Endothelial cell (in vitro differentiated cells): ENCODE measurements at regions not wholly inside any gene's neighbourhood (a gene's known extent, or its start where the extent isn't known, plus 50 kb on each side); places are given as distances from the start of the nearest gene placed in this dataset.

Source experiments
- DNase-seq: peaks from one replicate; pipeline ENCODE4 v3.0.0; 2021; ENCODE audit warnings: low spot score
- H3K27ac Mint-ChIP-seq: one replicate; pipeline ENCODE4 v1.8.0; 2021; ENCODE audit warnings: mixed read lengths, inconsistent platforms; ENCODE audit not compliant: unreplicated experiment
- H3K27me3 Mint-ChIP-seq: one replicate; pipeline ENCODE4 v1.8.0; 2021; ENCODE audit warnings: mild to moderate bottlenecking, moderate library complexity, mixed read lengths, inconsistent platforms; ENCODE audit not compliant: unreplicated experiment
- H3K36me3 Mint-ChIP-seq: one replicate; pipeline ENCODE4 v1.8.0; 2021; ENCODE audit warnings: mild to moderate bottlenecking, low read depth, mixed read lengths, inconsistent platforms; ENCODE audit not compliant: unreplicated experiment
- H3K4me1 Mint-ChIP-seq: one replicate; pipeline ENCODE4 v1.8.0; 2021; ENCODE audit warnings: mild to moderate bottlenecking, mixed read lengths, inconsistent platforms; ENCODE audit not compliant: unreplicated experiment
- H3K4me3 Mint-ChIP-seq: one replicate; pipeline ENCODE4 v1.8.0; 2021; ENCODE audit warnings: mild to moderate bottlenecking, mixed read lengths, inconsistent platforms; ENCODE audit not compliant: unreplicated experiment
- H3K9me3 Mint-ChIP-seq: one replicate; pipeline ENCODE4 v1.8.0; 2021; ENCODE audit warnings: mixed read lengths, inconsistent platforms; ENCODE audit not compliant: unreplicated experiment
- TF ChIP-seq, protein P1 (sequence below): fragments of 200-600 bp; sonication (generic); IDR thresholded peaks from one replicate; pipeline ENCODE4 v1.5.0; 2021; ENCODE audit warnings: antibody characterized with exemption; ENCODE audit not compliant: unreplicated experiment

DNA sequence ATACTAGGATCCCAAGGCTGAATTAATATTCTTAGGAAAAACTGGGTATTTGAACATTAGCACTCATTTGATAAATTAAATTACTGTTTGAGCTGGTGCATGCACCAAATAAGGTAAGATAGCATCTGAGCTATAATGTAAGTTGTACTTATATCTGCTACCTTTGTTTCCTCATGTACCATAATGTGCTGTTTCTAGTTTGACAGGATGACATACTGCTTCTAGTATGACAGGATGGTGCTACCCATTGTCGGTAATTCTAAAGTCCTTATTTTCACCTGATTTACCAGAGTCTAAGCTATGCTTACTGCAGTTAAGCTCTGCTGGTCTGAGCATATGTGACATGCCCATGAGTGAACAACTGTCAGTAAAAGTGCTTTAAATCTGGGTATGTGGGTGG lies 1017.5 kb upstream of the IGFBP7 start:
- TF ChIP-seq, protein P1, sequence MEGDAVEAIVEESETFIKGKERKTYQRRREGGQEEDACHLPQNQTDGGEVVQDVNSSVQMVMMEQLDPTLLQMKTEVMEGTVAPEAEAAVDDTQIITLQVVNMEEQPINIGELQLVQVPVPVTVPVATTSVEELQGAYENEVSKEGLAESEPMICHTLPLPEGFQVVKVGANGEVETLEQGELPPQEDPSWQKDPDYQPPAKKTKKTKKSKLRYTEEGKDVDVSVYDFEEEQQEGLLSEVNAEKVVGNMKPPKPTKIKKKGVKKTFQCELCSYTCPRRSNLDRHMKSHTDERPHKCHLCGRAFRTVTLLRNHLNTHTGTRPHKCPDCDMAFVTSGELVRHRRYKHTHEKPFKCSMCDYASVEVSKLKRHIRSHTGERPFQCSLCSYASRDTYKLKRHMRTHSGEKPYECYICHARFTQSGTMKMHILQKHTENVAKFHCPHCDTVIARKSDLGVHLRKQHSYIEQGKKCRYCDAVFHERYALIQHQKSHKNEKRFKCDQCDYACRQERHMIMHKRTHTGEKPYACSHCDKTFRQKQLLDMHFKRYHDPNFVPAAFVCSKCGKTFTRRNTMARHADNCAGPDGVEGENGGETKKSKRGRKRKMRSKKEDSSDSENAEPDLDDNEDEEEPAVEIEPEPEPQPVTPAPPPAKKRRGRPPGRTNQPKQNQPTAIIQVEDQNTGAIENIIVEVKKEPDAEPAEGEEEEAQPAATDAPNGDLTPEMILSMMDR: no peak
- no peaks in the 10 kb centered on the region for H3K4me1 Mint-ChIP-seq
- no peaks in the 10 kb centered on the region for H3K9me3 Mint-ChIP-seq

DNA sequence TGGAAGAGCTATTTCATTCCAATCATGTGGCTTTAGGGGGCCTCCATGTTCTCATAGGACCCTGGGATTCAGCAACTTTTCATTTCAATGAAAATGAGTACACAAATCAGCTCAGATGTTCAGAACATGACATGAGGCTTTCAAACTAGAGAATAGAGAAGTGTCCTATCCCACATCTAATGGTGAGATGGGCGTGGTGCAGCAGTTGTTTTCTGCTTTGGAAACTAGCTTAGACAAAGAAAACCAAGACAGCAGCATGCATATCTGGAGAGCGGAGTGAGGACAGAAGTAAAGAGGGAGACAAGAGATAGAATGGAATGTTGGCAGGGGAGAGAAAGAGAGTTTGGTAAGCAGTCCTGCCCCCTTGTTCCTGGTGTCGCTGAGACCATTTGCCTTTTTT lies 1009.1 kb upstream of the IGFBP7 start:
- H3K27ac Mint-ChIP-seq: no peak overlapping the region
- no peaks in the 10 kb centered on the region for H3K9me3 Mint-ChIP-seq
- no peak for DNase-seq
- H3K4me1 Mint-ChIP-seq: no peaks in the 10 kb centered on the region
- no peaks in the 10 kb centered on the region for H3K27me3 Mint-ChIP-seq
- no peaks in the 10 kb centered on the region for H3K36me3 Mint-ChIP-seq
- TF ChIP-seq, protein P1: no peak
- no peak overlapping the region for H3K4me3 Mint-ChIP-seq

More for the DNA sequence above, 1017.5 kb upstream of the IGFBP7 start:
- no peak for DNase-seq
- Mint-ChIP-seq H3K36me3 (no peaks in the 10 kb centered on the region), H3K4me3 (no peak overlapping the region), H3K27ac (no peak overlapping the region), H3K27me3 (no peaks in the 10 kb centered on the region)

DNA sequence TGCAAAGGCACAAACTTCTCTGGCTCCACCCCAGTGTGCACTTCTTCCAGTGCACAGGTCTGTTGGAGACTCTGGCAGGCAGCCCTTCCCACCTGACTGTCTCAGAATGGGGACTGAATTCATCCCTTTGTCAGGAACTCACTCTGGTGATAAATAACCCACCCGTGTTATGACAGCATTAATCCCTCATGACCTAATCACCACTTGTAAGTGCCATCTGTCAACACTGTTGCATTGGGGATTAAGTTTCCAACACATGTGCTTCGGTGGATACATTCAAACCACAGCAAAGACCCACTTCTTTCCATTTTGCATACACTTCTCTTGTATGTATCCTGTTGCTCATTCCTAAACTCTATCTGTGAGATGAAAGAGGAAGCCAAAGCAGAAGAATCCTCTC lies 1002.9 kb upstream of the IGFBP7 start:
- Mint-ChIP-seq H3K27ac (no peak overlapping the region), H3K4me3 (no peak overlapping the region), H3K36me3 (no peaks in the 10 kb centered on the region), H3K4me1 (no peaks in the 10 kb centered on the region), H3K9me3 (no peaks in the 10 kb centered on the region), H3K27me3 (no peaks in the 10 kb centered on the region)
- TF ChIP-seq, protein P1: no peak
- no peak for DNase-seq

DNA sequence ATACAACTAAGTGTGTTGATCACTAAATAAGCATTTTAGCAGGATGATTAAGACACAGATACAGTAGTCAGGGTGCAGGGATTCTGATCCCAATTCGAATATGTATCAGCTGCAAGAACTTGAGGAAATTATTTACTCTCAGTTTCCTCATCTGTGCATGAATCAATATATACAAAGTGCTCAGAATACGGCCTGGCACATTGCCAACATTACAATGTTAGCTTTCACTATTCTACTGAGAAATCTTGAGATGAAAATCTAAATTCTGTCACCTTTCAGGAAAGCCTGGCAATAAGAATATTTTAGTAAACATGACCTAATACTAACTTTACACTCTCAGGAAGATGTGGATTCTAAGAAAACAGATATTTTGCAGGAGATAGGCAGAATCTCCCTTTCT lies 1001.6 kb upstream of the IGFBP7 start:
- no peaks in the 10 kb centered on the region for H3K9me3 Mint-ChIP-seq
- no peak overlapping the region for H3K4me3 Mint-ChIP-seq
- H3K27ac Mint-ChIP-seq: no peak overlapping the region
- H3K27me3 Mint-ChIP-seq: no peaks in the 10 kb centered on the region
- H3K36me3 Mint-ChIP-seq: no peaks in the 10 kb centered on the region
- TF ChIP-seq, protein P1: no peak
- no peaks in the 10 kb centered on the region for H3K4me1 Mint-ChIP-seq
- no peak for DNase-seq

DNA sequence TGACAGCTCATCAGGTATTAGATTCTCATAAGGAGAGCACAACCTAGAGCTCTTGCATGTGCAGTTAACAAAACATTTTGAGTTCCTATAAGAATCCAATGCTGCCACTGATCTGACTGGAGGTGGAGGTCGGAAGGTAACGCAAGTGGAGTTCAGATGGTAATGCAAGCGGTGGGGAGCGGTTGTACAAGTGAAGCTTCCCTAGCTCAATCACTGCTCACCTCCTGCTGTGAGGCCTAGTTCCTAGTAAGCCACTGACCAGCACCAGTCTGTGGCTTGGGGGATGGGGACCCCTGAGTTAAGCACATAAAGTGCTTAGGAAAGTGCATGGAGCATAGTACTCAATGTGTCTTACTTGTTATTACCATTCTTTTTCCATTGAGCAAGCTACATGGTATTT lies 983.2 kb upstream of the IGFBP7 start:
- Mint-ChIP-seq H3K4me3 (no peak overlapping the region), H3K27me3 (no peaks in the 10 kb centered on the region), H3K36me3 (no peaks in the 10 kb centered on the region), H3K27ac (no peak overlapping the region), H3K4me1 (no peaks in the 10 kb centered on the region), H3K9me3 (no peaks in the 10 kb centered on the region)
- no peak for DNase-seq
- TF ChIP-seq, protein P1: no peak
